B cell (primary cell): ENCODE measurements at regions not wholly inside any gene's neighbourhood (a gene's known extent, or its start where the extent isn't known, plus 50 kb on each side); places are given as distances from the start of the nearest gene placed in this dataset.

Experiments used
- ATAC-seq: fragments of 200-7000 bp; cut with Tn5 transposase; one replicate; pipeline ENCODE4 v1.10.0; 2021; ENCODE audit warnings: low read depth, mild to moderate bottlenecking, moderate number of reproducible peaks, moderate library complexity
- CTCF ChIA-PET: fragments of 350-600 bp; sonication (Branson Sonifier 250); formaldehyde crosslinking; loops from one replicate; lab custom pipeline; 2021; ENCODE audit warnings: antibody characterized with exemption, inconsistent platforms; lab: Charles Lee
- POLR2A ChIA-PET: fragments of 350-600 bp; sonication (Branson Sonifier 250); formaldehyde crosslinking; loops from one replicate; lab custom pipeline; 2021; ENCODE audit warnings: antibody characterized with exemption; lab: Charles Lee
- DNase-seq: peaks from one replicate; pipeline ENCODE4 v3.0.0; 2013
- H2AFZ ChIP-seq: 2 replicates; pipeline ENCODE4 v1.6.1; 2012; ENCODE audit warnings: mild to moderate bottlenecking, low read depth, low read length; ENCODE audit not compliant: insufficient read depth, poor library complexity, severe bottlenecking
- H3K27ac ChIP-seq, 2 donors: 1 replicate in 1 of 2; 2 replicates in 1 of 2; pipeline ENCODE4 v1.5.1; 2012 to 2013; ENCODE audit warnings: low read length in 2 of 2, mild to moderate bottlenecking in 2 of 2, moderate library complexity in 1 of 2
- H3K27me3 ChIP-seq, 4 experiments: fragments of 200-600 bp in 1 of 4; sonication (generic) in 1 of 4; replicated peaks in 1 of 4; 1 replicate in 2 of 4; 2 replicates in 2 of 4; pipeline versions ENCODE4 v1.6.1 to v1.7.0; 2013 to 2016; ENCODE audit warnings: low read length in 3 of 4, mild to moderate bottlenecking in 2 of 4, mixed read lengths in 1 of 4, moderate library complexity in 1 of 4; ENCODE audit not compliant: insufficient read depth in 4 of 4, control insufficient read depth in 3 of 4; ENCODE audit errors: control extremely low read depth in 1 of 4
- H3K36me3 ChIP-seq, 2 experiments: replicated peaks in 1 of 2; 1 replicate in 1 of 2; 2 replicates in 1 of 2; pipeline versions ENCODE4 v1.6.1 to v1.7.1; 2013; ENCODE audit warnings: low read length in 1 of 2; ENCODE audit not compliant: insufficient read depth in 2 of 2, control insufficient read depth in 1 of 2; ENCODE audit errors: control extremely low read depth in 1 of 2, extremely low read depth in 1 of 2
- H3K4me1 ChIP-seq, 2 donors: fragments of 200-600 bp in 1 of 2; sonication (generic) in 1 of 2; 1 replicate in 1 of 2; 2 replicates in 1 of 2; pipeline versions ENCODE4 v1.5.1 to v1.6.1; 2013 to 2017; ENCODE audit warnings: low read length in 2 of 2; ENCODE audit not compliant: control insufficient read depth in 2 of 2, insufficient read depth in 2 of 2
- H3K4me2 ChIP-seq: replicated peaks from 2 replicates; pipeline ENCODE3; 2012; ENCODE audit warnings: mild to moderate bottlenecking, low read depth, low read length; ENCODE audit not compliant: poor library complexity, severe bottlenecking
- H3K4me3 ChIP-seq, 5 experiments: fragments of 200-600 bp in 1 of 5; sonication (generic) in 1 of 5; 1 replicate in 3 of 5; 2 replicates in 2 of 5; pipeline versions ENCODE4 v1.5.1 to v1.7.0; 2011 to 2016; ENCODE audit warnings: low read length in 4 of 5, mild to moderate bottlenecking in 4 of 5, low read depth in 2 of 5, control low read depth in 1 of 5, moderate library complexity in 1 of 5; ENCODE audit not compliant: insufficient read depth in 1 of 5; ENCODE audit errors: control extremely low read depth in 1 of 5, extremely low read depth in 1 of 5
- H3K79me2 ChIP-seq: fragments of 200-600 bp; sonication (generic); one replicate; pipeline ENCODE4 v1.6.0; 2016; ENCODE audit warnings: low read length; ENCODE audit not compliant: control insufficient read depth, insufficient read depth
- H3K9ac ChIP-seq: fragments of 200-600 bp; sonication (generic); 2 replicates; pipeline ENCODE4 v1.6.1; 2017; ENCODE audit warnings: mild to moderate bottlenecking, low read length, moderate library complexity
- H3K9me3 ChIP-seq, 3 donors: one replicate each; pipeline versions ENCODE4 v1.6.1 to v1.7.1; 2013; ENCODE audit warnings: low read length in 2 of 3; ENCODE audit not compliant: control insufficient read depth in 2 of 3, insufficient read depth in 1 of 3; ENCODE audit errors: control extremely low read depth in 1 of 3
- H4K20me1 ChIP-seq: 2 replicates; pipeline ENCODE4 v1.6.0; 2012; ENCODE audit warnings: mild to moderate bottlenecking, low read length; ENCODE audit not compliant: insufficient read depth, control insufficient read depth, poor library complexity, severe bottlenecking
- H3K27ac Mint-ChIP-seq: one replicate; pipeline ENCODE4 v1.8.0; 2021; ENCODE audit warnings: mixed read lengths
- H3K27me3 Mint-ChIP-seq: one replicate; pipeline ENCODE4 v1.8.0; 2021; ENCODE audit warnings: mixed read lengths
- H3K4me1 Mint-ChIP-seq: one replicate; pipeline ENCODE4 v1.8.0; 2021; ENCODE audit warnings: mixed read lengths
- H3K4me3 Mint-ChIP-seq: one replicate; pipeline ENCODE4 v1.8.0; 2021; ENCODE audit warnings: mixed read lengths
- H3K9me3 Mint-ChIP-seq: one replicate; pipeline ENCODE4 v1.8.0; 2022; ENCODE audit warnings: mixed read lengths; ENCODE audit not compliant: insufficient read depth
- EZH2 ChIP-seq: IDR thresholded peaks from 2 replicates; pipeline ENCODE4 v1.6.1; 2012; ENCODE audit warnings: borderline replicate concordance, low read depth, mild to moderate bottlenecking, moderate library complexity, low read length; ENCODE audit not compliant: insufficient read depth, poor library complexity, severe bottlenecking
- WGBS: methylation state at CpG from one replicate; pipeline ENCODE4 v1.1.5; 2013; ENCODE audit warnings: missing lambda C conversion rate; ENCODE audit not compliant: insufficient coverage; 5-methylcytosine and 5-hydroxymethylcytosine counted together
- intact Hi-C: fragments of 100-400 bp; cut with micrococcal nuclease; formaldehyde crosslinking; loops from one replicate; pipeline ENCODE4 v1.10.0; 2022
- TF ChIP-seq, protein P1 (sequence below): fragments of 200-600 bp; IDR thresholded peaks from one replicate; pipeline ENCODE4 v1.8.0; 2022; ENCODE audit warnings: antibody characterized with exemption, mild to moderate bottlenecking

- Mint-ChIP-seq H3K4me1 (no peaks in the 10 kb centered on the region), H3K4me3 (no peak overlapping the region), H3K9me3 (peaks cover 11% of the 10 kb centered on the region), H3K27me3 (peaks cover 7% of the 10 kb centered on the region), H3K27ac (no peak overlapping the region)
- Histone ChIP-seq H3K36me3 (no peaks in the 10 kb centered on the region), H3K27me3 (peaks cover 0 to 2% (median 0%) of the 10 kb centered on the region in 4 experiments), H3K9ac (no peak overlapping the region), H4K20me1 (no peaks in the 10 kb centered on the region), H3K4me3 (no peak overlapping the region), H3K4me1 (no peaks in the 10 kb centered on the region), H3K27ac (no peak overlapping the region), H3K9me3 (peaks cover 0 to 3% (median 3%) of the 10 kb centered on the region in 3 donors), H3K79me2 (no peaks in the 10 kb centered on the region), H3K4me2 (no peak overlapping the region), H2AFZ (no peak overlapping the region)
- ATAC-seq (no peak), DNase-seq (no peak)
- intact Hi-C loops = no loop called here
- TF ChIP-seq, protein P1, sequence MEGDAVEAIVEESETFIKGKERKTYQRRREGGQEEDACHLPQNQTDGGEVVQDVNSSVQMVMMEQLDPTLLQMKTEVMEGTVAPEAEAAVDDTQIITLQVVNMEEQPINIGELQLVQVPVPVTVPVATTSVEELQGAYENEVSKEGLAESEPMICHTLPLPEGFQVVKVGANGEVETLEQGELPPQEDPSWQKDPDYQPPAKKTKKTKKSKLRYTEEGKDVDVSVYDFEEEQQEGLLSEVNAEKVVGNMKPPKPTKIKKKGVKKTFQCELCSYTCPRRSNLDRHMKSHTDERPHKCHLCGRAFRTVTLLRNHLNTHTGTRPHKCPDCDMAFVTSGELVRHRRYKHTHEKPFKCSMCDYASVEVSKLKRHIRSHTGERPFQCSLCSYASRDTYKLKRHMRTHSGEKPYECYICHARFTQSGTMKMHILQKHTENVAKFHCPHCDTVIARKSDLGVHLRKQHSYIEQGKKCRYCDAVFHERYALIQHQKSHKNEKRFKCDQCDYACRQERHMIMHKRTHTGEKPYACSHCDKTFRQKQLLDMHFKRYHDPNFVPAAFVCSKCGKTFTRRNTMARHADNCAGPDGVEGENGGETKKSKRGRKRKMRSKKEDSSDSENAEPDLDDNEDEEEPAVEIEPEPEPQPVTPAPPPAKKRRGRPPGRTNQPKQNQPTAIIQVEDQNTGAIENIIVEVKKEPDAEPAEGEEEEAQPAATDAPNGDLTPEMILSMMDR = no peak
- ChIA-PET POLR2A (no interaction called here), CTCF (interaction anchor here (0.9 kb wide), 1 partner anchor 804 kb away, joined by 3 read pairs; no protein-coding TSS in a partner anchor)
- WGBS = no CpG with 5 or more reads among the region's 4 CpGs
Observed at GRCh38 chr10:129323879-129324278, 143.2 kb upstream of the MGMT start.

DNA sequence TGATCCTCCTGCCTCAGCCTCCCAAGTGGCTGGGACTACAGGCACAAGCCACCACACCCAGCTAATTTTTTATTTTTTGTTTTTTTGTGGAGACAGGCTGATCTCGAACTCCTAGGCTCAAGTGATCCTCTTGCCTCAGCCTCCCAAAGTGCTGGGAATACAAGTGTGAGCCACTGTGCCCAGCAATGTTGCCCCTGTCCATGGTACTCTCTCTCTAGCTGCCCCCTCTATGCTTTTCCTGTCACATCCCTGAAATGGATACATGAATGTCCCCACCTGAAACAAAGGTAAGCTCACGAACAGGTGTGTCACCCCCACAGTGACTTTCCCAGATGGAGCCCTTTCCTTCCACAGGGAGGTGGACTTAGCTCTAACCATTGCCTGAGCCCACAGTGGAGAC is 141.1 kb upstream of the MGMT start:
- POLR2A ChIA-PET = no interaction called here

More for the DNA sequence above, 141.1 kb upstream of the MGMT start:
- peaks cover 12% of the 10 kb centered on the region for H3K27me3 Mint-ChIP-seq
- TF ChIP-seq, protein P1 = no peak
- no peak for TF ChIP-seq EZH2
- no peak for ATAC-seq
- no peak for DNase-seq
- no peak overlapping the region for H3K27ac Mint-ChIP-seq
- Histone ChIP-seq H3K27me3 (peaks cover 0 to 2% (median 0%) of the 10 kb centered on the region in 4 experiments), H3K79me2 (no peaks in the 10 kb centered on the region), H3K27ac (no peak overlapping the region), H3K4me1 (no peaks in the 10 kb centered on the region), H2AFZ (no peak overlapping the region), H4K20me1 (no peaks in the 10 kb centered on the region), H3K9ac (no peak overlapping the region), H3K4me3 (no peak overlapping the region), H3K9me3 (peaks cover 0 to 3% (median under 1%) of the 10 kb centered on the region in 3 donors), H3K36me3 (no peaks in the 10 kb centered on the region), H3K4me2 (no peak overlapping the region)
- CTCF ChIA-PET = no interaction called here
- H3K9me3 Mint-ChIP-seq = no peaks in the 10 kb centered on the region
- H3K4me1 Mint-ChIP-seq = no peaks in the 10 kb centered on the region
- WGBS = 73% methylated on average over 1 of the region's 2 CpGs
- intact Hi-C loops = no loop called here
- no peak overlapping the region for H3K4me3 Mint-ChIP-seq
